Activated CD8-positive, alpha-beta memory T cell treated with anti-CD3 and anti-CD28 coated beads, Interleukin-2, amount 50 U/mL, for 24 hours (primary cell): ENCODE measurements at regions not wholly inside any gene's neighbourhood (a gene's known extent, or its start where the extent isn't known, plus 50 kb on each side); places are given as distances from the start of the nearest gene placed in this dataset.
"Not testable (repeated sequence)": the region's sequence is repeated elsewhere in the genome, so short reads cannot be mapped to it uniquely, and the experiment has no call there.

Experiments
- DNase-seq: peaks from one replicate; pipeline ENCODE4 v3.0.0-alpha.2; 2020; ENCODE audit errors: extremely low read depth

DNA sequence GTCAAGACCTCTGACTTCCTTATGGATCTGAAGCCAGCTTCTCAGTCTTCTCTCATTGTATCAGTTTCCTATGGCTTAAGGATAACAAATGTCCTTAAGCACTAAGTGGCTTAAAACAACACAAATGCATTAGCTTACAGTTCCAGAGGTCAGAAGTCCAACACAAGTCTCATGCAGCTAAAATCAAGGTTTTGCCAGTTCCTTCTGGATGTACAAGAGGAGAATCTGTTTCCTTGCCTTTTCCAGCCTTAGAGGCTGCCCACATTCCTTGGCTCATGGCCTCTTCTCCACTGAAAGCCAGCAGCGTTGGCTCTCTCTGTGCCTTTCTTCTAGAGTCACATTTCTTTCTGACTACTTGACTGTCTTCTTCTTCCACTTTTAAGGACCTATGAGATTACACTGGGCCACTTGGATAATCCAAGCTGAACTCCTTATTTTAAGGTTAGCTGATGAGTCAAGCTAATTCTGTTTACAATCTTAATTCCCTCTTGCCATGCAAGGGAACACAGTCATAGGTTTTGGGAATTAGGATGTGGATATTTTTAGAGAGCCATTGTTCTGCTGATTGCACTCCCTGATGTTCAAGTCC lies 179.0 kb downstream of the BCAS1 start:
- no peak for DNase-seq

DNA sequence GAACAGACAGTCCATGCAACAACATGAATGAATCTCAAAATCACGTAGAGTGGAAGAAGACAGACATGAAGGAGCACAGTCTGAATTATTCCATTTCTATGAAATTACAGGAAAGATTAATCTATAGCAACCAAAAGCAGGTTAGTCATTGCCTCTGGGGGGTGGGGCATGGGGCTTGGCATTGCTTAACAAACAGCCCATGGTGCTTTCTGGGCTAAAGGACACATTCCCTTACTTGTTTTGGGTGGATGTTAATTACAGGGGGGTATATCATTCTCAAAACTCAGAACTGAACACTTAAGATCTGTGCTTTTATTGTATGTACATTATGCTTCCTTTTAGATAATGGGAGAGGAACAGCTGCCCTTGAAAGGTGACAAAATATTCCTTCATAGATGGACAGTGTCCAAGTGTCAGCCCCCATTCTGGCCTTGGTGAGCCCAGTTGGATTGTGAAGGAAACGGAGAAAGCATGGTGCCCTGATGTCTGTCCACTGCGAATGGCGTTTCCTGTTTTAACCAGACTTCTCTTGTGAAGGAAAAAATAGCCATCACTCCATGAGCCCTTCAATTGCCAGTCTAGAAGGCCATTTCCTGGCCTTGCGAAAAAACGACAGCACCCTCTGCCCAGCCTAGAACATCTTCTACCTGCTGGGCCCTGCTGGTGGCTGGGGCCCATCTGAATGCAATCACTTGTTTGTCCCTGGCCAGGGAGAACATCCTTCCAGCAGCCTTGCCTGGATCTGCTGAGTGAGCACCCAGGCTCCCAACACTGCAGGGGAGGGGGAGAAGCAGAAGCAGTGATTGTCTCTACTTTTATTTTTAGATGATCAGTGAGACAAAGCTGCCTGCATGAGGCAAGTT lies 179.7 kb downstream of the BCAS1 start:
- DNase-seq, result no peak

DNA sequence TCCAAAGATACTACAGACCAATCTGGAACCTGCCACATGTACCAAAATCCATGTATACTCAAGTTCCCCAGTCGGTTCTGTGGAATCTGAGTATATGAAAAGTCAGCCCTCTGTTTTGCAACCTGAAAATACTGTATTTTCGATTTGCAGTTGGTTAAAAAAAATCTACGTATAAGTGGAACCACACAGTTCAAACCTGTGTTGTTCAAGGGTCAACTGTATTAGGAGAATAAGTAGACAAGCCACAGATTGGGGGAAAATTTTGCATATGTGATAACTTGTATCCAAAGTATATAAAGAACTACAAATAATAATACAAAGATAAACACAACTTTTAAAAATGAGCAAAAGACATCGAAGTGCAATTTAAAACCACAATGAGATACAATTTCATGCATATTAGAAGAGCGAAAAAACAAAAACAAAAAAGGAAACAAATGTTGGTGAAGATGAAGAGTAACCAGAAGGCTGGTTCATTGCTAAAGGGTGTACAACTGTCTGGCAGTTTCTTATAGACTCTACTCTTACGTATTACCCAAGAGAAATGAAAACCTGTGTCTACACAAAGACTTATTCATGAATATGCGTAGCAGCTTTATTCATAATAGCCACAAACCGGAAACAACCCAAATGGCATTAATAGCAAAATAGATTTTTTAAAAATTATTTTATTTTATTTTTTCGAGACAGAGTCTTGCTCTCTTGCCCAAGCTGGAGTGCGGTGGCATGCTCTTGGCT lies 180.8 kb downstream of the BCAS1 start:
- no peak for DNase-seq

- no peak for DNase-seq
Measured at GRCh38 chr20:53888951-53889350, 181.4 kb downstream of the BCAS1 start.

GRCh38 chr20:53888510-53888909 lies 181.9 kb downstream of the BCAS1 start:
- DNase-seq, result no peak

DNA sequence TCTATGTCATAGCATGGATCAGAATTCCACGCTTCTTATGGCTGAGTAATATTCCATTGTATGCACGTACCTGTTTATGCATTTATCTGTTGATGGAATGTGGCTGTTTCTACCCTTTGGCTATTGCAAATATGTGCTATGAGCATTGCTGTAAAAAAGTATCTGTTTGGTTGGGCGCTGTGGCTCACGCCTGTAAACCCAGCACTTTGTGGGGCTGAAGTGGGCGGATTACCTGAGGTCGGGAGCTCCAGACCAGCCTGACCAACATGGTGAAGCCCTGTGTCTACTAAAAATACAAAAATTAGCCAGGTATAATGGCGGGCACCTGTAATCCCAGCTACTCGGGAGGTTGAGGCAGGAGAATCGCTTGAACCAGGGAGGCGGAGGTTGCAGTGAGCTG lies 182.4 kb downstream of the BCAS1 start:
- no peak for DNase-seq

DNA sequence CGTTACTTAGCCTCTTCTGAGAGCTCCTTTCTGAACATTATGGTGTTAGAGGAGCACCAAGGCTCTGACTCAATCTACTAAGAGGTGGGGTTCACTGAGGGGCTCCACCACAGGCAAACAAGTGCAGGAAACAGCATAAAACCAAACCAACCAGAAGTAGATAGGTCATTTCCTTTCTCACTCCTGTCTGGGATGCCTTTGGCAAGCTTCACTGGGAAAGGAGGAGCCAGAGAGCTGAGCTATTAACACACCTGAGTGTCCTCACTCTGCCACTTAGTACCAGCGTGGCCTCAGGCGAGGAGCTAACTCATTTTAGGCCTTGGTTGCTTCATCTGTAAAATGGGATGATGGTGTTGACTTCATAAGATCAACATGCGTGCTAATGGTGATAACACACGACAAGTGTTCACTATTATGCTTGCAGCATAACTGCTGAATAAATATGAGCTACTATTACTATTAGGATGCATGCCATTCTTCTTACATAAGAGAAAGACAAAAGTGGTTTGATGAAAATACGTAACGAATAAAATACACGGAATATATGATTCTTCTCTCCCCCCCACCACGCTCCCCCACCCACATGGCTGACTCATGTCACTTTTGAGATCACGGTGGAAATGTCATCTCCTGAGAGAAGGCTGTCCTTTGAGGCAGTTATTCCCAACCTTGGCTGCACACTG lies 185.4 kb downstream of the BCAS1 start:
- no peak for DNase-seq

DNA sequence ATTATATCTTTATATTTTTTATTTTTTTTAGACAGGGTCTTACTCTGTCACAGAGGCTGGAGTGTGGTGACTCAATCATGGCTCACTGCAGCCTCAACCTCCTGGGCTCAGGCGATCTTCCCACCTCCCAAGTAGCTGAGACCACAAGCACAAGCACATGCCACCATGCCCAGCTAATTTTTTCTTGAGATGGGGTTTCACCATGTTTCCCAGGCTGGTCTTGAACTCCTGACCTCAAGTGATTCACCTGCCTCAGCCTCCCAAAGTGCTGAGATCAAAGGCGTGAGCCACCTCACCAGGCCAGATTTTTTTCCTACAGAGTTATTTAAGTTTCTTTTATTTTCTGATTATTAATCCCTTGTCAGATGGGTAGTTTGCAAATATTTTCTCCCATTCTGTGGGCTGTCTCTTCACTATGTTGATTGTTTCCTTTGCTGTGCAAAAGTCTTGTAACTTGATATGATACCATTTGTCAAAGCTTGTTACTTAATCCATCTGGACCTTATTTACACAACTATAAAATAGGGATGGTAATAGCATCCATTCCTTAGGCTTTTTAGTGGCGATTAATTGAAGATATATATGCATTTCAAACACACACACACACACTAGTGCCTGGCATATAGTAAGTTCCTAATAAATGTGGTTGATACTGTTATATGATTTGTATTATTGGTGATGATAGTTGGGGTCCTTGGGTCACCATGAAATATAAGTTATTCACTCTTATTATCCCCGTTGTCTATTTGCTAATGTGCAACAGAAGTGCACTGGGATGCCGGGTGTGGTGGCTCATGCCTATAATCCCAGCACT lies 187.1 kb downstream of the BCAS1 start:
- DNase-seq, result no peak

GRCh38 chr20:53882438-53882986 lies 187.9 kb downstream of the BCAS1 start:
- not testable (repeated sequence) for DNase-seq

DNA sequence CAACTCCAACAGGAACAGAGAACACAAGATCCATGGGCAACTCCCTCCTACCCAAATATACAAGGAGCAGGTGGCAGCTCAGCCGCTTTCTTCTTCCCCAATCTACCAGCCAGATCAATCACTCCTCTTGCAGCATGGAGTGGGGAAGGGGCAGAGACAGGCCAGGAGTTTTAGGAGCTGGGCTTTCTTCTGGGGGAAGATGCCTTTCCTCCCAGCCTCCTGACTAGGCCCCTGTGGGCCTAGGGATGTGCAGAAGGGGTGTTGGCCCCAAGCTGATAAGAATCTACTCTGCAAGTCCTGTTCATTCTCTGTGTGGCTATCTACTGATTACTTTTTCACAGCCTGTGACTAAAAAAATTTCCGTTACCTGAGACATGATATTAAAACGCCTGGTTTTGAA lies 189.0 kb downstream of the BCAS1 start:
- no peak for DNase-seq

DNA sequence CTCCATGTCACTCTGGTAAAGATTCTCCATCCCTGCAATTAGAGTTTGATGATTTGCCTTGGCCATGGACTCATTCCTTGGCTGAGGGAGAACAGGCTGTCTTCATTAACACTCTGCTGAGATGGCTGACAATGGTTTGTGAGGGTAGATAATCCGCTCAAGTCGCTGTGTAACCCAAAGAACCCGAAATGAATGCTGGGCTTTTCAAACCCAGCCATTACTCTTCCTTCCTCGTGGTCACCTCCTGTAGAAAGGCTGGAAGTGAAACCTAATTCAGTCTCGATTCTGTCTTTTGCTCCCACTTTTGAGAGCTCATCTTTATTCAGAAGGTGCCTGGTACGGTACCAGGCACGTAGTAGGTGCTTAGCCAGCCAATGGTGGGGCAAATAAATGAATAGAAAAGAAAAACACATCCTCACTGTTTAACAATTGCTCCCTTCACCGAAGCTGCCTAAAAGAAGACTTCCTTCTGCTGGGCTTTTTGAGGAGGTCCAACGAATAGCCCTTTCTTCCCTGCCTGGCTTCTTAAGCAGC lies 190.2 kb downstream of the BCAS1 start:
- no peak for DNase-seq

DNA sequence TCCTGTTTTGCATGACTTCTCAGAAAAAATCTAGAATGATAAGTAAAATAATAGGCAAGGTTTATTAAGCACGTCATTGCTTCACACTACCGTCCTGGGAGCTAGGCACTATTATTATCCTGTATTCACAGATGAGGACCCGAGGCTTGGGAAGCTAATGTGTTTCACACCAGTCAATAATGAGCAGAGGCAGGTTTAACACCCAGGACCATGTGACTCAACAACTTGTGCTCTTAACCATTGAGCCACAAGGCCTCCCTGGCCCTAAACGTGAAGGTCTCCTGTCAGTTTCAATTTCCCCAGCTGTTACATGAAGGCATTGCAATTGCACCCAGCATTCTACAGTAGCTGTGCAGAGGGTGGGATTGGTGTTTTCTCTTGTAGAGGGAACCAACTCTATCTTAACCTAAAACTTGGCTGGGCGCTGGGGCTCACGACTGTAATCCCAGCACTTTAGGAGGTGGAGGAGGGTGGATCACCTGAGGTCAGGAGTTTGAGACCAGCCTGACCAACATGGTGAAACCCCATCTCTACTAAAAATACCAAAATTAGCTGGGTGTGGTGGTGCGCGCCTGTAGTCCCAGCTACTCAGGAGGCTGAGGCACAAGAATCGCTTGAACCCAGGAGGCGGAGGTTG lies 191.2 kb downstream of the BCAS1 start:
- no peak for DNase-seq

- DNase-seq, result no peak
Measured at GRCh38 chr20:53878262-53879047, 191.9 kb downstream of the BCAS1 start.

DNA sequence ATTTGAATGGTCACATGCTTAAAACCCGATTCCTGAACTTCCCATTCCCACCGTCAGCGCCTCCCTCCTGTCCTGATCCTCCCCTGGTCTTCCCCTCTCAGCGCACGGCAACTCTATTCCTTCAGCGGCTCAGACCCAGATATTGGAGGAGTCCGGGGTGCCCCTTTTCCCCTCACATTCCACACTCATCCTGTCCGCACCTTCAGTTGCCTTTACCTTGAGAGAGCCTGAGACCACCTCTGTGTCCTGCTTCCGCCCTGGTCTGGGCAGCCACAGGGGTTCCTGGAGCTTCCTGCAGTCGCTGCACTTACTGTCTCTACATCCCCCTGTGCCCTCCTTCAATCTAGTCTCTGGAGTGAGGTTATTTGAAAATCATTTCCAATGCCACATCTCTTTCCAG lies 193.4 kb downstream of the BCAS1 start:
- no peak for DNase-seq

- no peak for DNase-seq
Measured at GRCh38 chr20:53876470-53876869, 193.9 kb downstream of the BCAS1 start.

GRCh38 chr20:53875452-53875851 lies 194.9 kb downstream of the BCAS1 start:
- DNase-seq, result no peak

DNA sequence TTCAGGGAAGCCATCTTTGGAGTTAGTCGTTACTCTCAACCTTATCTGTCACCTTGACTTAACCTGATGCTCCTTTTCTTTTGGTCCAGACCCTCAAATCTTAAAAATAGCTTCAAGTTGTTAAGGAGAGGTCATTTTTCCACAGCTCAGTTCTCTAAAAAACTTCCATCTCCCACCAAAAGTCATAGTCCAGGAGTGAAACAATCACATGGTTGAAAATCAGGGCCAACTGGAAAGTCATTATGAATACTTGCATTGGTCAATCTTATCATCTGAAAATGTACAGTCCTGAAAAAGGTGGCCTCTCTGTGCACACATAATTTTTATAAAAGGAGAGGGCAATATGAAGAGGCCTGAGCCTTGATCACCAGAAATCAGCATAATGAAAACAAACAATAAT lies 195.7 kb downstream of the BCAS1 start:
- DNase-seq, result no peak

DNA sequence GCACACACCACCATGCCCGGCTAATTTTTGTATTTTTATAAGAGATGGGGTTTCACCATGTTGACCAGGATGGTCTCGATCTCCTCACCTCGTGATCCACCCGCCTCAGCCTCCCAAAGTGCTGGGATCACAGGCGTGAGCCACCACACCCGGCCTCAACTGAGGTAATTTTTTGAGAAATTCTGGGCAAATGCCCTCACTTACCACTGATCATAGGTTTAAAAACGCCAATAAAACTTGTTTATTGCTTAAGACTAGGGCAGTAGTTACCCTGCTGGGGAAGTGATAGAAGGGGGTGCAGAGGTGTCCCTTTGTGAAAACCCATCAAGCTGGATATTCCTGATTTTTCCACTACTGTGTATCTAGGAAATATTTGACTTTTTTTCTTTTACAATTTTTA lies 196.3 kb downstream of the BCAS1 start:
- no peak for DNase-seq

DNA sequence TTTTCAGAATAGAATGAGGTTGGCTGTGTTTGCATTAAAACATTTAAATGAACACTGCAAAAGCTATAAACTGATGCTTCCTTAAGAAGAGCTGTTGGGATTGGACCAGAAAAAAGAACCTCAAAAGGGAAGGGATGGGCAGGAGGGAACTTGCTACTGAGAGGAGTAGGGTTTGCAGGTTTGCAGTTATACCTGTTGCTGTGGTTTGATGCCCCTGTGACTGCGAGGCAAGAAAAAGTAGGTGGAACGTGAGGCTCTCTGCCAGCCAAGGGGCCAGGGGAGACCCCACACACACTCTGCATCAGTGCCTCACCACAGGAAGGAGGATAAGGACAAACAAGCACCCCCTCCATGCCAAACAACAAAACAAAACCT lies 197.2 kb downstream of the BCAS1 start:
- DNase-seq, result no peak
